ENCODE measurements at regions not wholly inside any gene's neighbourhood (a gene's known extent, or its start where the extent isn't known, plus 50 kb on each side); places are given as distances from the start of the nearest gene placed in this dataset.
"Not testable (repeated sequence)": the region's sequence is repeated elsewhere in the genome, so short reads cannot be mapped to it uniquely, and the experiment has no call there.

DNA sequence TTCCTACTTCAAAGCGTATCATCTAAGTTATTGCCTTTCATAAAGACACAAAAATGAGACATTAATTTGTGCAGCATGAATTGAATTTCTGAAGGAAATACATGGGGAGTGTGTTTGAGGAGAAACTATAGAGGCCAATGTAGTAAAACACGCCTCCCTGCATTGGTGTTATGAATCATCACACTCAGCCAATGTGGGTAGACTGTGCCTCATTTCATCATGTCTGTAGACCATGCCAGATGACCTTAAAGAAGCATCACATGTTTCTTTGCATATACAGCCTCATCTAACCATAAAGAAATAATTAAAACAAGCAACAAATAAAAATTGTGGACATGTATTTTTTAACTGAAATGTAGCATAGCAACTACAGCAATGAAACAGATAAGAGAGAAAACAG lies 486.0 kb upstream of the ADAMTS9 start:
- DNase-seq: no peak

- DNase-seq: no peak
These were observed 484.4 kb upstream of the ADAMTS9 start for GRCh38 chr3:65172209-65172608.

DNA sequence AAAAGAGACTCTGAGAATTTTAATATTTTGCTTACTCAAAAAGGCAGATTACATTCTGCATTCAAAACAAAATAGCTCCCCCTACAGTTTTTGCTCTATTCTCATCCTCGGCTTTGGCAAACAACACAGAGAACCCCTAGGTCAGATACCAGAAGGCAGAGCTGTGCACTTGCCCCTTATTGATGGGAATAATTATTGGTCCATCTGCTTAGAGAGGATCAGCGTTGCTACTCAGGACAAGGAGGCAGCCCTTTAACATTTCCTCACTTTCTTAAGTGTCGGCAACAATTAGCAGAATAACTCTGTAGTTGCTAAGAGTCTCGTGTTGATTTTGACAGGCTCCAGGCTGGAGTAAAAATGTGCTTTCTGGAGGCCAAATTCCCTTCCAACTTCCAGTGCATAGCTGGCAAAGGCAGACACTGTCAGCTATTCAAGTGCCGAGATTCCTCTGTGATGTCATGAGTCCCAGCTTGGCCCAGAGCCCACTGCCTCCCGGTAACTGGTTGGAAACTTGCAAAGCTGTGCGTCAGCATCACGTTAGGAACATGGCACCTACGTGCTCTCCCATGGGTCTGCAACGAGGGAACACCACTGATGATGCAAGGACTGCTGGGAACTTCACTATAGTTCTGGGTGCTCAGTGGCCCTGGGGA lies 482.7 kb upstream of the ADAMTS9 start:
- DNase-seq: peak; percentile 31

DNA sequence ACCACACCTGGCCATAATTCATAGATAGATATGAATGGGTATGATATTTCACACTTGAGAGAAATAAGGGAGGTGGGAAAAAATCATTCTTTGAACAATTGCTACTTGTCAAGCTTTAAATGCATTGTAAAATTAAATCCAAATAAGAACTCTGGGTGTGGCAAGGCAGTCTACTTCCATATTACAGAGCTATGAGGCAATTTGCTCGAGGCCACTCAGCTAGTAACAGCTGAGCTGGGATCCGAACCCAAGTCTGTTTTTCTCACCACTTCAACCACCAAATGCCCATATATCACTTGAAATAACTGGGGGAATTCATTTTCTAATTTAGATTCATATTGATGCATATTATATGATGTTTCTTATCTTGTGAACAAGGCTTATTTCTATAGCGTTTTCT lies 482.2 kb upstream of the ADAMTS9 start:
- no peak for DNase-seq

DNA sequence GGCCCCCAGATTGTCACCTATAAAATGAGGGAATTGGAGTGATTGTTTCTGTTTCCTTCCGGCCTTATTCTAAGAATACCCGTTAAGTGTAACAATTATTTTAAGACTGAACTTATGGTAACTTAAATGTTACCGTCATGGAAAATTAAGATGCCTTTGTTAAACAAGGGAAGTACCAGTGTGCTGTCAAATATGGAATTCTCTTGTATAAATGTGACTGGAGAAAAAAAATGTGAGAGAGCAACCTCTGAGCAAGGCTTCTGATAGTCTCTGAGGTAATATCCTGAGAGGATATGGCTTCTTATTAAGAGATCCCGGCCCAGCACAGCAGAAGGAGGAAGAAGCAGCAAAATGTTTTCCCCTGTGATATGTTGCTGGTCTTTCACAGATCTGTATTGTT lies 480.7 kb upstream of the ADAMTS9 start:
- DNase-seq: no peak

DNA sequence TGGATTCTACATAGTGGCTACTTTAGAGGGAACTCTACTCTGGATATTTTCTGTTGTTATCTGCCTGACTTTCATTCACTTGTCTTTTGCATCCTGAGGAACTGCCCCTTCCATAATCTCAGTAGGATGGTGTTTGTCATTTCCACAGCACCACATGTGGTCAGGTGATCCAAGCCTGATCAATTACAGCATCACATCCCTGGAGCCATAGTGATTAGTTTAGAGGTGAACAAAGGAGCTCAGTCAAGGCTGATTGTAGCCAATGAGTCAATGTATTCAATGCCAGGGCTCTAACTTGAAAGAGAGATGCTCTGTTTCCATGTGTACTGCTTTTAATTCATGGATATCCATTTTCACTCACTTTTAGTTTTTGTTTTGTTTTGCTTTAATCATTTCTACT lies 478.7 kb upstream of the ADAMTS9 start:
- DNase-seq: no peak

- no peak for DNase-seq
These were observed 470.2 kb upstream of the ADAMTS9 start for GRCh38 chr3:65158023-65158422.

- DNase-seq: no peak
These were observed 466.2 kb upstream of the ADAMTS9 start for GRCh38 chr3:65153850-65154512.

DNA sequence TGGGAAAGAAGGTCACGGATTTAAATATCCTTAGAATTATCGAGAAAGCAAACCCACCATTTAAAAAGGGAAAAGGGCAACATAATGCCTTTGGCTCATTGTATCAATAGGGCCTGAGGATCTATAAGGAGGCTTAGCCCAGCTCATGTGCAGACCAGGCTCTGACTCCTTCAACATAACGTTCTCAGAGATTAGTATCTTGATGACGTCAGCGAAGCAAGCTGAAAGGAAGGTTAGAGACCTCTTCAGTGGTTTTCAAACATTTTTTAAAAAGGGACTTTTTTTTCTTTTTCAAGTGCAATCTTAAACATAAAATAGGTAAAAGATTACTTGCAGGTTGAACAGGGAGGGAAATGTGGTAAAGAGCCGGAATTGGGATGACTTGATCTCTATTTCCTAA lies 463.9 kb upstream of the ADAMTS9 start:
- no peak for DNase-seq

- no peak for DNase-seq
These were observed 462.1 kb upstream of the ADAMTS9 start for GRCh38 chr3:65149877-65150276.

- DNase-seq: no peak
These were observed 460.9 kb upstream of the ADAMTS9 start for GRCh38 chr3:65148687-65149086.

DNA sequence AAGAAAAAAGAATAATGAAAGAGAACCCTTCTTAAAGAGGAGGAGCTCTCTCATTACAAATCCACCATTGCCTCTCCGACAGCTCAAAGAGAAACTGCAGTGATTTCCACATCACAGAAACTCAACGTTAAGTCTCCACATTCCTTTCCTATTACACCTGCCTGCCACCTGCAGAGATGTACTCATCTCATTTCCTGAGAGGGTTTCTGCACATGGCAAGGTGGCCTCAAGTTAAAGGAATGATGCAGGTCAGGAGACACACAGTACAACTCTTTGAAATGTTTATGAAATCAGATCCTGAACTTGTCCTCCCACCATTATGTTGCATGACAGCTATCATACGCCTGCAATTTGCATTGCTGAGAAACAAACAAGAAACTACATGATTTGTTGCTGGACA lies 458.4 kb upstream of the ADAMTS9 start:
- DNase-seq: peak; percentile 30

GRCh38 chr3:65145680-65146079 lies 457.9 kb upstream of the ADAMTS9 start:
- no peak for DNase-seq

- DNase-seq: no peak
These were observed 457.1 kb upstream of the ADAMTS9 start for GRCh38 chr3:65144791-65145351.

GRCh38 chr3:65142456-65142855 lies 454.7 kb upstream of the ADAMTS9 start:
- no peak for DNase-seq

GRCh38 chr3:65138556-65138955 lies 450.8 kb upstream of the ADAMTS9 start:
- DNase-seq: no peak

DNA sequence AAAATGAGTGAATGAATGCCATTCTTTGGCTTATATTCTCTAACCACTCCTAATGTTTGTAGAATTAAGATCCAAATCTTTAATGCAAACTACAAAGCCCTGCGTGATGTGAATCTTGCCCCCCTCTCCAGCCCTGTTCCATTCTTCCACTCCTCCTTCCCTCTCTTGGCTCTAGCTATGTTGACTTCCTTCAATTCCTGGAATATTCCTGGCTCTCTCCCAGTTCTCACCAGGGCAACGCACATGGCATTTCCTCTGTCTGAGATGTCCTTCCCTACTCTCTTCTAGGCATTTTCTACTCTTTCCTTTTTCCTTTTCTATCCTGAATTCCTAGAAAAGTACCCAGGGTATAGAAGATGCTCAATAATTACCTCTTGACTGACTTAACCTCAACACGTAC lies 446.0 kb upstream of the ADAMTS9 start:
- not testable (repeated sequence) for DNase-seq

DNA sequence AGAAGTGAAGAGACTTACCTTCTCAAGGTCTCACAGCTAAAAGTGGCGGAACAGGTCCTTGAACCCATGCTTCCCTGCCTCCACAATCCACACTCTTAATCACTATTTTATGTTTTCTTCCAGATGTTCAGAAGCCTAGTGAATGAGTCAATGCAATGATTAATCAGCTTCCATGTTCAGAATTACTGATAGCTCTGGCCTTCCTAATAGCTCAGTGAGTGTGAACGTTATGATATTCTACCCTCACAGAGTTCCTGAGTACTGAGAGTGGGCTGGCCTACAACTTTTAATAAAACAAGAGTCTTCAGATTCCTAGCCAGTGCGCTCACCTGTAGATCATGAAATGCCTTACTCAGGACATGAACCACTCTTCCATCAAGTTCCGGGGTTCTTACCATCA lies 443.0 kb upstream of the ADAMTS9 start:
- no peak for DNase-seq

GRCh38 chr3:65128346-65128745 lies 440.5 kb upstream of the ADAMTS9 start:
- no peak for DNase-seq

- no peak for DNase-seq
These were observed 439.0 kb upstream of the ADAMTS9 start for GRCh38 chr3:65126527-65127410.

DNA sequence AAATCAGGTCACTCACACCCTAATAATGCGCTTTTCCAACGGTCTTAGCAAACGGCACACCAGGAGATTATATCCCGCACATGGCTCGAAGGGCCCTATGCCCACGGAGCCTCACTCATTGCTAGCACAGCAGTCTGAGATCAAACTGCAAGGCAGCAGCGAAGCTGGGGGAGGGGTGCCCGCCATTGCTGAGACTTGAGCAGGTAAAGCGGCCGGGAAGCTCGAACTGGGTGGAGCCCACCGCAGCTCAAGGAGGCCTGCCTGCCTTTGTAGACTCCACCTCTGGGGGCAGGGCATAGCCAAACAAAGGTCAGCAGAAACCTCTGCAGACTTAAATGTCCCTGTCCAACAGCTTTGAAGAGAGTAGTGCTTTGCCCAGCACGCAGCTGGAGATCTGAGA lies 432.4 kb upstream of the ADAMTS9 start:
- not testable (repeated sequence) for DNase-seq

DNA sequence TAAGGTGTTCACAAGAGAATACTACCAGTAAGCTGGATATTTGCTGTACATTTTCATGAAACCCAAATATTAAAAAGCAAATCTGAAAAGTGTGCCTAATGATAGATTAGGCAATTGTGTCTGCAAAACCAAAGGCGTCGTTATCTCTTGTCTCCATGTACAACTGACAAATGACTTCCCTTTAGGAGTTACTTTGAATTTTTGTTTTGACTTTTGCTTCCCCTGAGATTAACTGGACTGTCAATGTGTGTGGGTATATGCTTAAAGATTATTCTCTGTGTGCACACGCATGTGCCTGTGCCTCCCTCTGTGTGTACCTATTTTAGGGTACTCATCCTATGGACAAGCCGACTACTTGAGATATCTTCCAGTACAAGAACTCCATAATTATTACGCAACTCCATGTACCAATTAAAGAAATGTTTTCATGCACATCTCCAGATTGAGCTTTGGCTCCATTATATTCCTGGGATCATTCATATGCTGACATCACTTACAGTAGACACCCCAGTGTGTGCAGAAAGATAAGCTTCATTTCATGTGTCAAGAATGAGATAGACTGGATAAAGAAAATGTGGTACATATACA lies 431.2 kb upstream of the ADAMTS9 start:
- no peak for DNase-seq
